Transverse colon (tissue), 3 donors: ENCODE measurements at regions not wholly inside any gene's neighbourhood (a gene's known extent, or its start where the extent isn't known, plus 50 kb on each side); places are given as distances from the start of the nearest gene placed in this dataset.
"Not testable (repeated sequence)": the region's sequence is repeated elsewhere in the genome, so short reads cannot be mapped to it uniquely, and the experiment has no call there.

Experiments used
- CTCF ChIP-seq, 5 experiments: fragments of 200-600 bp in 3 of 5; fragments of 450-650 bp in 2 of 5; sonication (generic) in 3 of 5; IDR thresholded peaks; 1 replicate in 2 of 5; 2 replicates in 3 of 5; pipeline ENCODE4 v1.5.1; 2016 to 2017; ENCODE audit warnings: antibody characterized with exemption in 5 of 5, inconsistent platforms in 3 of 5, mild to moderate bottlenecking in 2 of 5, moderate library complexity in 1 of 5
- POLR2A ChIP-seq: fragments of 450-650 bp; IDR thresholded peaks from one replicate; pipeline ENCODE4 v1.6.1; 2016; ENCODE audit warnings: antibody characterized with exemption, mild to moderate bottlenecking, moderate library complexity

GRCh38 chrX:144208360-144209024 lies 324.6 kb downstream of the UBE2NL start:
- not testable (repeated sequence) for TF ChIP-seq CTCF (IDR thresholded peaks at IDR 0.05); POLR2A
